ENCODE measurements at regions not wholly inside any gene's neighbourhood (a gene's known extent, or its start where the extent isn't known, plus 50 kb on each side); places are given as distances from the start of the nearest gene placed in this dataset.

DNA sequence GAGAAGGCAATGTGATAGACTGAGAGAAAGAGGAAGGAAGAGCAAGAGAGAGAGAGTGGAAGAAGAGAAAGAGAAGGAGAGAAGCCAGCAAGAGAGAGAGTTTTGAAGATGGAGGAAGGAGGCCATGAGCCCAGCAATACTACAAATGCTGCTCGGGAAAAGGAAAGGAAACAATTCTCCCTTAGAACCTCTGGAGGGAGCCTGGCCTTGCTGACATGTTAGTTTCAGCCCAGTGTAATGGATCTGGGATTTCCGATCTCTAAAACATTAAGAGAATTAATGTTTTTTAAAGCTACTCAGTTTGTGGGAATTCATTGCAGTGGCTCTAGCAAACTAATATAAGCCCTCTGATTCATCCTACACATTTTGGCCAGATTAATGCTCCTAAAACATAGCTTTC is 206.8 kb upstream of the MTPN start:
- no peaks in the 10 kb centered on the region for H3K9me3 Mint-ChIP-seq
- intact Hi-C loops (cut with micrococcal nuclease), result no loop called here
- no peaks in the 10 kb centered on the region for H3K36me3 Mint-ChIP-seq (ENCODE audit: low read depth)
- H3K27me3 Mint-ChIP-seq (ENCODE audit: low read depth), result no peaks in the 10 kb centered on the region
- H3K4me3 Mint-ChIP-seq (ENCODE audit: low read depth), result no peak overlapping the region
- H3K27ac Mint-ChIP-seq, result no peak overlapping the region
- no peak for DNase-seq (ENCODE audit: low spot score)
- peaks cover 3% of the 10 kb centered on the region for H3K4me1 Mint-ChIP-seq (ENCODE audit: low read depth)

DNA sequence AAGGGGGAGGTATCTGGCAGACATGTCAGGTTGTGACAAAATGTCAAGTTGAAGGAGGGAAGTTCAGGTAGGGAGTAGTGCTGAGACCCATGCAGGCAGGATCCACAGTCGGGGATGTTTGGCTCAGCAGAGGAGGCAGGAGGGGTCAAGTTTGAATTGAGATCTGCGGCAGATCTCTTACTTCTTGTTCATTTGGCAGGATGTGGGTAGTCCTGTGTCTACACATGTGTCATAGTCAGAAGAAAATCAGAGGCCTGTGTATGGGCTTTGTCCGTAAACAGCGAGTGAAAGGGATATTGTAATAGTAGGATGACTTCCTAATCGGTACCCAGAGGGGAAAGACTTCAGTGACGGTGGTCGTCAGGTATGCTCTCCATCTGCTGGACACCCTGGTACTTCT is 203.8 kb upstream of the MTPN start:
- H3K27me3 Mint-ChIP-seq (ENCODE audit: low read depth), result no peaks in the 10 kb centered on the region
- no peak overlapping the region for H3K4me3 Mint-ChIP-seq (ENCODE audit: low read depth)
- no peak for DNase-seq (ENCODE audit: low spot score)
- no peaks in the 10 kb centered on the region for H3K36me3 Mint-ChIP-seq (ENCODE audit: low read depth)
- peaks cover 3% of the 10 kb centered on the region for H3K4me1 Mint-ChIP-seq (ENCODE audit: low read depth)
- intact Hi-C loops (cut with micrococcal nuclease), result no loop called here
- no peaks in the 10 kb centered on the region for H3K9me3 Mint-ChIP-seq
- H3K27ac Mint-ChIP-seq, result no peak overlapping the region

DNA sequence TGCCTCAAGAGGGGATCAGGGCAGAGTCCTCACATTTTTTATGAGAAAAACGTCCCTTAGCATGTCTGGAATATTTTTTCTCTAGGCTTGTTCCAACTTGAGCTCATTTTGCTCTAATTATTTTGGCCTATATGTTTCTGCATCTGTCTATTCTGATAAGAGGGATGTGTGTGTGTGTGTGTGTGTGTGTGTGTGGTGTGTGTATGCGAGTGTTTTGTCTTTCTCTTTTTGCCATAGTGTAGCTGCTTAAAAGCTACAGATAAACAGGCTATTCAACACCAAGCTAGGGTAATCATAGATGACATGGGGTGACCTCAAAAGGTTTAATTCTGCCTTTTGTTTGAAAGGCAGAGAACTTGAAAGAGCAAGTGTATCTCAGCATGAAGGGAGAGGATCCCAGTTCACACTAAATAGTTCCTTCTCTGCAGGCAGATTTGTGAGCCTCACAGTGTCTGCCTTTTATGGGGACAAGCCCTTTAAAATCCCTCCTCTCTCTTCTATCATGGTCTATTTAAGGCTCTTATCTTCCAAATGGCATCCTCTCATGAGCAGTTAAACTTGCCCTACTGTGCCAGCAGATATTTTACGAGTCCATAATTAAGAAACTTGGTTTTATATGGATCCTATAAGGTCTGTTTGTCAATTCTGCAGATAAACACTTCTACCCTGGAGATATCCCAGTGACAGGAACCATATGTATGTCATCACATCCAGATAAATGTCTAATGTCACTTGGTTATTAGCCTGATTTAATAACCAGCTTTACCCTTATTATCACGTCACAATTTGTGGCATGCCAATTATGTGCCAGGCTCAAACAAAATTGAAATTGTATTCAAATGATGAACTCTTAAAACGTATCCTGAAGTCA is 202.9 kb upstream of the MTPN start:
- no peak overlapping the region for H3K27ac Mint-ChIP-seq

DNA sequence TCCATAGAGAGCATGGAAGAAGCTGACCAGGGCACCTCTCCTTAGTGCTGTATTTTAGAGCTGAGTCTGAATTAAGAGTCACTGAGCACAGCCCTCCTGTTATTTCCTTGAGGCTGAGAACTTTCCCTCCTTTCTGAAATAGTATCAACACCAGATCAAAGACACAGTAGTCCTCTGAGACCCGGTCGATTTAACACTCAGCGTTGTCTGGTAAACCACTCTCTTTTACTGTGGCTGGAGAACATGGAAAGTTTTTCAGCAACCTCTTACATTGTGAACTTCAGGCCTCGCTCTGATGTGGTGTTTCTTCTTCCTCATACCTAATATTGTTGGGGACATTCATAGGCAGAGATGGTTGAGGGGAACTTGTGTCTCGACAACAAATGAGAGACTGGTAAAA is 202.0 kb upstream of the MTPN start:
- H3K27me3 Mint-ChIP-seq (ENCODE audit: low read depth), result no peaks in the 10 kb centered on the region
- H3K27ac Mint-ChIP-seq, result no peak overlapping the region
- no peak overlapping the region for H3K4me3 Mint-ChIP-seq (ENCODE audit: low read depth)
- no peak for DNase-seq (ENCODE audit: low spot score)
- H3K36me3 Mint-ChIP-seq (ENCODE audit: low read depth), result no peaks in the 10 kb centered on the region
- H3K4me1 Mint-ChIP-seq (ENCODE audit: low read depth), result peaks cover 3% of the 10 kb centered on the region
- no peaks in the 10 kb centered on the region for H3K9me3 Mint-ChIP-seq
- intact Hi-C loops (cut with micrococcal nuclease), result no loop called here

More for the DNA sequence above, 202.9 kb upstream of the MTPN start:
- Mint-ChIP-seq H3K9me3 (no peaks in the 10 kb centered on the region), H3K36me3 (ENCODE audit: low read depth) (no peaks in the 10 kb centered on the region), H3K27me3 (ENCODE audit: low read depth) (no peaks in the 10 kb centered on the region), H3K4me1 (ENCODE audit: low read depth) (peaks cover 3% of the 10 kb centered on the region), H3K4me3 (ENCODE audit: low read depth) (no peak overlapping the region)
- intact Hi-C loops (cut with micrococcal nuclease), result no loop called here
- no peak for DNase-seq (ENCODE audit: low spot score)

DNA sequence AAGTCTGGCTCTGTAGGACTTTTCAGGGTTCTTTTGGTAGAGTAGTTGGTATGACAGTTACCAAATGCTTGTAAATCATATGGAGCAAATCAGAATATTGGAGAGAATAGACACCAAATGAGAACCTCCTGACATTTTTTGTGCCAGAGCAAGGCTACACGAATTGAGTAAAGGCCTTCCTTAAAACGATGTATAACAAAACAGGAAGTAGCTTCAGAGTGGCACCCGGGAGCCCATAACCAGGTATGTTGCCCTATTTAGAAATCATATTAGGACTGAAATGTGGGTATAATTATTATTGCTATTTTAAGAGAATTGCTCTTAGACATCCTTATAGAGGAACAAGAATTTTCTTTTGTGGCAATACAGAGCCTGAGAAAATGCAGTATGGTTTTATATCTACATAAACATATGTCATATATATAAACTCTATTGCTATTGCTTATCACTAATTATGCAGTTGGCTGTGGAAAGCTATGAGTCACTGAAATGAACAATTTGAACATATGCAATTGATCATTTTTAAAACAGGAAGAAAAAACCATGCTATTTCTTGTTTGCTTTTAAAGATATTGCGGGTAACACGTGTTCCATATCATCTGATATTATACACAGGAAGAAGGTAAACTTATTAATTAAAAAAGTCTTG is 197.4 kb upstream of the MTPN start:
- no peak for DNase-seq (ENCODE audit: low spot score)
- no peak overlapping the region for H3K4me3 Mint-ChIP-seq (ENCODE audit: low read depth)
- H3K4me1 Mint-ChIP-seq (ENCODE audit: low read depth), result no peaks in the 10 kb centered on the region
- no peaks in the 10 kb centered on the region for H3K36me3 Mint-ChIP-seq (ENCODE audit: low read depth)
- no peaks in the 10 kb centered on the region for H3K9me3 Mint-ChIP-seq
- no peaks in the 10 kb centered on the region for H3K27me3 Mint-ChIP-seq (ENCODE audit: low read depth)
- no peak overlapping the region for H3K27ac Mint-ChIP-seq
- intact Hi-C loops (cut with micrococcal nuclease), result no loop called here

DNA sequence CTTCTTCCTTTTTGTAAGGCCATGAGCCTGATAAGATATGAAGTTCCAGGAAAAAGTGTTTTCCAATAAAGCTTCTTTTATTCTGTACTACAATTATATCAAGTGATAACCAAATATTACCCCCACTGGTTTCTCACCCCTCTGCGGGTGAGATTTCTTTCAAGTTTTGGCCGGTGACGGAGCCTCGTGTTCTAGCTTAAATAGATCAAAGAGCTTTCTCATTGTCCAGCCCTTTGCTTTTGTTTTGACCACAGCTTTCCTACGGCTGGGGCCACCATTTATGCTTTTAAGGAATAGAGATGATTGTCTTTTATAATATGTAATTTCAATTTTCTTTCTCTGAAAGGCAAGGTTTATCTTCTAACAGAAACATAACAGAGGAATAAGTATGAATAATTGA is 196.7 kb upstream of the MTPN start:
- no peaks in the 10 kb centered on the region for H3K9me3 Mint-ChIP-seq
- no peaks in the 10 kb centered on the region for H3K36me3 Mint-ChIP-seq (ENCODE audit: low read depth)
- no peak overlapping the region for H3K4me3 Mint-ChIP-seq (ENCODE audit: low read depth)
- intact Hi-C loops (cut with micrococcal nuclease), result no loop called here
- no peak overlapping the region for H3K27ac Mint-ChIP-seq
- DNase-seq (ENCODE audit: low spot score), result no peak
- no peaks in the 10 kb centered on the region for H3K27me3 Mint-ChIP-seq (ENCODE audit: low read depth)
- no peaks in the 10 kb centered on the region for H3K4me1 Mint-ChIP-seq (ENCODE audit: low read depth)

DNA sequence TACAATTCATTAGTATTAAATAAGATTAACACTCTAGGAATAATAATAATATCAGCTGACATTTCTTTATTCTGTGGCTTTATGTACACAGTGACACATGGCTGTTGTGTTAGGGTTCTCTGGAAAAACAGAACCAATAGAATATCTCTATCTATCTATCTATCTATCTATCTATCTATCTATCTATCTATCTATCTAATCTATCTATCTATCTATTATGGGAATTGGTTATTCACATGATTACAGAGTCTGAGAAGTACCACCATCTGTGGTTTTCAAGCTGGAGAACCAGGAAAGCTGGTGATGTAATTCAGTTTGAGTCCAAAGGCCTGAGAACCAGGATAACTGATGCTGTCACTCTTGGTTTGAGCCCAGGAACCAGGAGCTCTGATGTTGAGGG is 194.1 kb upstream of the MTPN start:
- H3K27me3 Mint-ChIP-seq (ENCODE audit: low read depth), result no peaks in the 10 kb centered on the region
- DNase-seq (ENCODE audit: low spot score), result no peak
- H3K4me1 Mint-ChIP-seq (ENCODE audit: low read depth), result no peaks in the 10 kb centered on the region
- no peaks in the 10 kb centered on the region for H3K36me3 Mint-ChIP-seq (ENCODE audit: low read depth)
- no peak overlapping the region for H3K4me3 Mint-ChIP-seq (ENCODE audit: low read depth)
- no peak overlapping the region for H3K27ac Mint-ChIP-seq
- H3K9me3 Mint-ChIP-seq, result no peaks in the 10 kb centered on the region
- intact Hi-C loops (cut with micrococcal nuclease), result no loop called here

DNA sequence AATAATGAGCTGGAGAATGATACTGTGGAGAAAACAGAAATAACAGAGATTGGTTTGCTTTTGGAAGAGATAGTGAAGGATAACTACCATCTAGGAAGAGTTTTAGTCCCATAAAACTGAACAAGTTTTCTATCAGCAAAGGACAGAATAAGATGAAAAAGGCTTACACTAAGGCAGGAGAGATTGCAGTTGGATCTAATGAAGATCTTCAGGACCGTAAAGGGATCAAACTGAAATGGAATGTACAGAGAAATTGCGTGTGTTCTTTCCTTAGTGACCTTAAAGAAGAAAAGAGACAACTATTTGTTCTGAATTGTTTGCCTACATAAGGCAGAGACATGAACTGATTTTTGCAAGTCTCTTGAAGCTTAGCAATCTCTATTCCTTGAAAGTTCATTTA is 191.7 kb upstream of the MTPN start:
- H3K9me3 Mint-ChIP-seq, result no peaks in the 10 kb centered on the region
- H3K27me3 Mint-ChIP-seq (ENCODE audit: low read depth), result no peaks in the 10 kb centered on the region
- no peak for DNase-seq (ENCODE audit: low spot score)
- H3K4me3 Mint-ChIP-seq (ENCODE audit: low read depth), result no peak overlapping the region
- no peaks in the 10 kb centered on the region for H3K36me3 Mint-ChIP-seq (ENCODE audit: low read depth)
- H3K27ac Mint-ChIP-seq, result no peak overlapping the region
- intact Hi-C loops (cut with micrococcal nuclease), result no loop called here
- H3K4me1 Mint-ChIP-seq (ENCODE audit: low read depth), result no peaks in the 10 kb centered on the region

DNA sequence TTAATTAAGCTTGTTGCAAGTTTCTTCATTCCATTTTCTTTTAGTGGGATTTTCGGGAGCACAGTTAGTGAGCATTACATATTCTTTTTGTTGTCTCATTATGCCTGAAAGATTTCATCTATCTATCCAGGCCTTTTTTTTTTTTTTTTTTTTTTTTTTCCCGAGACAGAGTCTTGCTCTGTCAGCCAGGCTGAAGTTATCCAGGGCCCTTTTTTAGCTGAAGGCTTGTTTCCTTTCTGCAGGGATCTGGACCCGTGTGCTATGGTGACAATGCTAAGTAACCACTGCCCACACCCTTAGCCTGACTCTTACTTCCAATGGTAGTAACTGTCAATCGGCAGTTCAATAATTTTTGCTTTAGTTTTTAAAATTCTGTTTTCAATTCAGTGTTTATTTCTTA is 190.8 kb upstream of the MTPN start:
- H3K4me3 Mint-ChIP-seq (ENCODE audit: low read depth), result no peak overlapping the region
- no peaks in the 10 kb centered on the region for H3K36me3 Mint-ChIP-seq (ENCODE audit: low read depth)
- H3K9me3 Mint-ChIP-seq, result no peaks in the 10 kb centered on the region
- no peak for DNase-seq (ENCODE audit: low spot score)
- no peaks in the 10 kb centered on the region for H3K27me3 Mint-ChIP-seq (ENCODE audit: low read depth)
- intact Hi-C loops (cut with micrococcal nuclease), result no loop called here
- H3K4me1 Mint-ChIP-seq (ENCODE audit: low read depth), result no peaks in the 10 kb centered on the region
- no peak overlapping the region for H3K27ac Mint-ChIP-seq

DNA sequence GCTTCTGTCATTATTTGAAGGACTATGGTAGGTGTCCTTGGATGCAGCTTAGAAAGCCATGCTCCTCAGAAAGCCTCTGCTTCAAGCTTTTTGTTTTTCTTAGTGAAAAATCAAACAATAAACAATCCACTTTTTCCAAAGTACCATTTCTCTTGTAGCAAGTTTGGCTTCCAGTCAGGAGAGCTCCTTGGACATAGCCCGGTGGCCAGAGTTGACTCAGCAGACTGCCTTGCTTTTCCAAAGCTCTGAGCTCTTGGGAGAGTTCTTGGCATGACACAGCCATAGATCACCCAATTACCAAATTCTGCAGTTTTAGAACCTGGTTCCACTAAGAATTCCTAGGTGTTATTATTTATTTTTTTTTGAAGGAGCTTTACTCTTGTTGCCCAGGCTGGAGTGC is 189.4 kb upstream of the MTPN start:
- Mint-ChIP-seq H3K27ac (no peak overlapping the region), H3K9me3 (no peaks in the 10 kb centered on the region), H3K4me1 (ENCODE audit: low read depth) (no peaks in the 10 kb centered on the region), H3K36me3 (ENCODE audit: low read depth) (no peaks in the 10 kb centered on the region), H3K4me3 (ENCODE audit: low read depth) (no peak overlapping the region), H3K27me3 (ENCODE audit: low read depth) (no peaks in the 10 kb centered on the region)
- intact Hi-C loops (cut with micrococcal nuclease), result no loop called here
- no peak for DNase-seq (ENCODE audit: low spot score)

DNA sequence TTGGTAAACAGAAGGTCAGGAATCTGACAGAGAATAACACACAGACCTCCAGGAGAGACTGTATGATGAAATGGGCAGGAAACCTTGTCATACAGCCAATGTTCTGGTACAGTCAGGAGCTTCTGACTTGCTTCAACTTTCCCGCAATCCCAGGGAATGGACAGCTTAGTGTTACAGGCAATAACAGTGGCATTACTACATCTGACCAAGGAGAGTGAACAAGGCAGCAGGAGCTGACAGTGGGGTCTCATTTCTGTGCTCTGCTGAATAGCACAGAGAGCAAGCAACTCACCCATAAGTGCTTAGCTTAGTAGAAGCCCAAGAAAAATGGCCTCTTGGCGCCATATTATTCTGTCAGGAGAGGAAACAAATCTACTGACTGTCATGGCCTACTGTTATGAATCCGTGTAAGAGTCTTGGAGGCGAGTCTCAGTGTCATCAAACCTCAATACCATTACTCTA is 186.2 kb upstream of the MTPN start:
- no peaks in the 10 kb centered on the region for H3K9me3 Mint-ChIP-seq
- H3K4me3 Mint-ChIP-seq (ENCODE audit: low read depth), result no peak overlapping the region
- no peaks in the 10 kb centered on the region for H3K36me3 Mint-ChIP-seq (ENCODE audit: low read depth)
- no peaks in the 10 kb centered on the region for H3K27me3 Mint-ChIP-seq (ENCODE audit: low read depth)
- no peaks in the 10 kb centered on the region for H3K4me1 Mint-ChIP-seq (ENCODE audit: low read depth)
- intact Hi-C loops (cut with micrococcal nuclease), result no loop called here
- no peak overlapping the region for H3K27ac Mint-ChIP-seq
- no peak for DNase-seq (ENCODE audit: low spot score)

DNA sequence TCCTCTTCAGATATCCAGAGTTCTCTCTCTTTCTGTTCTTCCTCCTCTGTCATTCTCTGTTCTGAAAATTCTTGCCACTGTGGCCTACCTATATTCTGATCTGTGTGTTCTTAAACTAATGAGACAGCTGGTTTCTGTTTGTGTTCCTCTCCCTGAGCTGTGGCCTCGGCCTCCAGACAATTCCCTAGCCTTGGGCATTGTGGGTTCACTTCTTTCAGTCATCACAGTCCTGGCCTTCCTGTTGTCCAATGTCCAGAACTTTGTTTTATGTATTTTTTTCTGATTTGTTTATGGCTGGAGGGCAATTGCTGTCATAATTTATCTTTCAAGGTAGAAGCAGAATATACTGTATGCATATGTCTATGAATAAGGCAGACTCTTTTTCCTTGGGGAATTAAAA is 173.2 kb upstream of the MTPN start:
- no peak for DNase-seq (ENCODE audit: low spot score)
- no peaks in the 10 kb centered on the region for H3K36me3 Mint-ChIP-seq (ENCODE audit: low read depth)
- no peaks in the 10 kb centered on the region for H3K4me1 Mint-ChIP-seq (ENCODE audit: low read depth)
- no peak overlapping the region for H3K27ac Mint-ChIP-seq
- H3K27me3 Mint-ChIP-seq (ENCODE audit: low read depth), result no peaks in the 10 kb centered on the region
- intact Hi-C loops (cut with micrococcal nuclease), result no loop called here
- H3K9me3 Mint-ChIP-seq, result no peaks in the 10 kb centered on the region
- no peak overlapping the region for H3K4me3 Mint-ChIP-seq (ENCODE audit: low read depth)

DNA sequence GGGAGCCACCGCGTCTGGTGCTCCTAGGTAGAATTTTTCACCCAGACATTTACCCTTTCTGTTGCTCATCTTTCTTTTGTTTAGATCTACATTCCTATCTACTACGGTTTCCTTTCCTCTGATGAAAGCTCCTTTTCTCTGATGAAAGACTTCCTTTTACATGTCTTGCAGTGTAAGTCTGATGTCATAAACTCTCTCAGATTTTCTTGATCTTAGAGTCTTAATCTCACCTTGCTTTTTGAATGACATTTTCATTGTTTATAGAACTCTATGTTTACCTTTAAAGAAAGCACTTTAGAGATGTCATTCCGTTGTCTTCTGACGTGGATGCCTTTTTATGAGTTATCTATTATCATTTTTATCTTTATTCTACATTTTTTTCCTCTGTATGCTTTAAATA is 171.8 kb upstream of the MTPN start:
- no peak for DNase-seq (ENCODE audit: low spot score)
- Mint-ChIP-seq H3K36me3 (ENCODE audit: low read depth) (no peaks in the 10 kb centered on the region), H3K9me3 (no peaks in the 10 kb centered on the region), H3K27ac (no peak overlapping the region), H3K4me3 (ENCODE audit: low read depth) (no peak overlapping the region), H3K27me3 (ENCODE audit: low read depth) (no peaks in the 10 kb centered on the region), H3K4me1 (ENCODE audit: low read depth) (no peaks in the 10 kb centered on the region)
- intact Hi-C loops (cut with micrococcal nuclease), result no loop called here

Data from activated T-helper 2 cell treated with anti-CD3 and anti-CD28 coated beads, Interferon-gamma antibody, Interleukin-2, Interleukin-4, amounts not matched to agents 10 μg/mL and 5 μg/mL and 100 μg/mL, durations not matched to agents 14 hours and 24 hours and 36 hours (primary cell).